HuH-7 (cell line): ENCODE measurements at regions not wholly inside any gene's neighbourhood (a gene's known extent, or its start where the extent isn't known, plus 50 kb on each side); places are given as distances from the start of the nearest gene placed in this dataset.
"Not testable (repeated sequence)": the region's sequence is repeated elsewhere in the genome, so short reads cannot be mapped to it uniquely, and the experiment has no call there.

ENCODE experiments used
- DNase-seq: peaks from one replicate; pipeline ENCODE4 v3.0.0; 2011; ENCODE audit warnings: low spot score

- no peak for DNase-seq
Observed at GRCh38 chr7:79952399-79952798, 182.2 kb upstream of the GNAI1 start.

GRCh38 chr7:79951415-79951814 is 183.2 kb upstream of the GNAI1 start:
- DNase-seq: no peak

- DNase-seq: peak; percentile 24
Observed at GRCh38 chr7:79949778-79950177, 184.9 kb upstream of the GNAI1 start.

- no peak for DNase-seq
Observed at GRCh38 chr7:79936281-79936983, 198.2 kb upstream of the GNAI1 start.

GRCh38 chr7:79934727-79935126 is 199.9 kb upstream of the GNAI1 start:
- DNase-seq: no peak

GRCh38 chr7:79933144-79933543 is 201.5 kb upstream of the GNAI1 start:
- DNase-seq: no peak

GRCh38 chr7:79930604-79931003 is 204.0 kb upstream of the GNAI1 start:
- DNase-seq: no peak

GRCh38 chr7:79927116-79927515 is 207.5 kb upstream of the GNAI1 start:
- DNase-seq: no peak

- DNase-seq: no peak
Observed at GRCh38 chr7:79923953-79924352, 210.7 kb upstream of the GNAI1 start.

GRCh38 chr7:79922894-79923293 is 211.7 kb upstream of the GNAI1 start:
- DNase-seq: no peak

GRCh38 chr7:79921976-79922375 is 212.7 kb upstream of the GNAI1 start:
- DNase-seq: no peak

GRCh38 chr7:79918632-79919031 is 216.0 kb upstream of the GNAI1 start:
- not testable (repeated sequence) for DNase-seq

GRCh38 chr7:79915346-79915745 is 219.3 kb upstream of the GNAI1 start:
- DNase-seq: not testable (repeated sequence)

GRCh38 chr7:79912213-79912633 is 222.4 kb upstream of the GNAI1 start:
- no peak for DNase-seq

GRCh38 chr7:79911420-79911819 is 223.2 kb upstream of the GNAI1 start:
- DNase-seq: no peak

GRCh38 chr7:79909176-79909575 is 225.5 kb upstream of the GNAI1 start:
- DNase-seq: no peak

- no peak for DNase-seq
Observed at GRCh38 chr7:79897166-79897565, 237.5 kb upstream of the GNAI1 start.

- DNase-seq: no peak
Observed at GRCh38 chr7:79893991-79894390, 240.6 kb upstream of the GNAI1 start.

- no peak for DNase-seq
Observed at GRCh38 chr7:79882922-79883321, 251.7 kb upstream of the GNAI1 start.

GRCh38 chr7:79880312-79880711 is 254.3 kb upstream of the GNAI1 start:
- no peak for DNase-seq

GRCh38 chr7:79877874-79878465 is 256.7 kb upstream of the GNAI1 start:
- DNase-seq: no peak

- no peak for DNase-seq
Observed at GRCh38 chr7:79876848-79877252, 257.8 kb upstream of the GNAI1 start.

- no peak for DNase-seq
Observed at GRCh38 chr7:79874797-79875196, 259.8 kb upstream of the GNAI1 start.

GRCh38 chr7:79872176-79872575 is 262.5 kb upstream of the GNAI1 start:
- no peak for DNase-seq
